ENCODE measurements at regions not wholly inside any gene's neighbourhood (a gene's known extent, or its start where the extent isn't known, plus 50 kb on each side); places are given as distances from the start of the nearest gene placed in this dataset.

DNA sequence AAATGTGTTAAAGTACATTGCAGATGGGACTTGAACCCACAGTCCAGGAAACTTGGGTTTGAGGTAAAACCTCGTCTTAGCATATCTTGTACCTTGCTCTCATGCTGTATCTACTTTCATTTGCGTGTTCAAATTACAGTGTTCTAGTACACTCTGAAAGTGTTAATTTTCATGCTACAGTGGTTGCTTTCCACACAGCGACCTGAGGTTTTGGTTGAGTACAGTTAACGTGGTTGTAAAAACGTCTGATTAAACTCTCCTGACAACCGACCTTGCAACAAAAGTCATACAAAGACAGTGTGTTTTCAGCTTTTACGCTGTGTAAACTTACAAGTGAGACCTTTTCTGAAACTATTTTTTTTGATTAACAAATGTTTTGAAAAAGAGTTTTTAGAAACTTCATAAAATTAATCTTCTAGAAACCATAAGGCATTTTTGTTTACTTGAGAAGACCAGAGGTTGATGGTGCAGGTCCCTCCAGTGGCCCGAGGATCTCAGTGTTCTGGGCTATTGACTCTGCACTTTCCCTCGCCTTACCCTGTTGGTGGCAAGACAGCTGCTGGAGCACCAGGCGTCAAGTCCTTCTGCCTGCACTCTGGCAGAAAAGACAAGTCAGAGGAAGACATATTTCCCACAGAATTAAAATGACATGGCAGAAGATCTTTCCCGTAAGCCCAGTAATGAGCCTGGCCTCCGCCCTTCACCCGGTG lies 334.0 kb downstream of the THBS2 start:
- TF ChIP-seq, protein P1, sequence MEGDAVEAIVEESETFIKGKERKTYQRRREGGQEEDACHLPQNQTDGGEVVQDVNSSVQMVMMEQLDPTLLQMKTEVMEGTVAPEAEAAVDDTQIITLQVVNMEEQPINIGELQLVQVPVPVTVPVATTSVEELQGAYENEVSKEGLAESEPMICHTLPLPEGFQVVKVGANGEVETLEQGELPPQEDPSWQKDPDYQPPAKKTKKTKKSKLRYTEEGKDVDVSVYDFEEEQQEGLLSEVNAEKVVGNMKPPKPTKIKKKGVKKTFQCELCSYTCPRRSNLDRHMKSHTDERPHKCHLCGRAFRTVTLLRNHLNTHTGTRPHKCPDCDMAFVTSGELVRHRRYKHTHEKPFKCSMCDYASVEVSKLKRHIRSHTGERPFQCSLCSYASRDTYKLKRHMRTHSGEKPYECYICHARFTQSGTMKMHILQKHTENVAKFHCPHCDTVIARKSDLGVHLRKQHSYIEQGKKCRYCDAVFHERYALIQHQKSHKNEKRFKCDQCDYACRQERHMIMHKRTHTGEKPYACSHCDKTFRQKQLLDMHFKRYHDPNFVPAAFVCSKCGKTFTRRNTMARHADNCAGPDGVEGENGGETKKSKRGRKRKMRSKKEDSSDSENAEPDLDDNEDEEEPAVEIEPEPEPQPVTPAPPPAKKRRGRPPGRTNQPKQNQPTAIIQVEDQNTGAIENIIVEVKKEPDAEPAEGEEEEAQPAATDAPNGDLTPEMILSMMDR (conservative IDR thresholded peaks at IDR 0.05 in 1 of 2, IDR thresholded peaks at IDR 0.05 in 1 of 2; ENCODE audit: extremely low read depth in 1 of 2, insufficient read depth in 1 of 2, low read depth in 1 of 2, low read length in 2 of 2): no peak
- TF ChIP-seq EZH2 (IDR thresholded peaks at IDR 0.05; ENCODE audit: borderline replicate concordance, low read length): no peak

Measured in mammary epithelial cell (primary cell).